ENCODE measurements at regions not wholly inside any gene's neighbourhood (a gene's known extent, or its start where the extent isn't known, plus 50 kb on each side); places are given as distances from the start of the nearest gene placed in this dataset.

- peaks cover 49% of the 10 kb centered on the region for H3K4me1 Mint-ChIP-seq
- H3K9me3 Mint-ChIP-seq: no peaks in the 10 kb centered on the region; the same call in none of the 3 replicates
- peak overlapping the region; percentile 62 for H3K4me2 ChIP-seq
- no peak overlapping the region for H2AFZ ChIP-seq
- TF ChIP-seq ZNF331 (CRISPR knock-in tag; IDR thresholded peaks at IDR 0.05; ENCODE audit: low read depth) (no peak), CREB1 (CRISPR knock-in tag; IDR thresholded peaks at IDR 0.05; ENCODE audit: low read depth) (no peak)
- no peaks in the 10 kb centered on the region for H3K36me3 Mint-ChIP-seq (ENCODE audit: low read depth)
- H3K27me3 Mint-ChIP-seq (ENCODE audit: insufficient read depth, low read depth, poor library complexity): peaks cover 42% of the 10 kb centered on the region
- no peaks in the 10 kb centered on the region for H3F3A ChIP-seq (replicated peaks; ENCODE audit: low read depth)
- H3K36me3 ChIP-seq (ENCODE audit: insufficient read depth): no peaks in the 10 kb centered on the region
- H3K27me3 ChIP-seq (ENCODE audit: insufficient read depth): peaks cover 19% of the 10 kb centered on the region
- peak overlapping the region; percentile 15; the same call in 1 of the 3 replicates for H3K4me3 Mint-ChIP-seq
- ATAC-seq (no peak; the same call in 1 of the 3 replicates), DNase-seq (ENCODE audit: low spot score) (no peak)
- H3K79me2 ChIP-seq (replicated peaks; ENCODE audit: insufficient read depth): no peaks in the 10 kb centered on the region
- no peaks in the 10 kb centered on the region for H3K9me2 ChIP-seq (ENCODE audit: insufficient read depth)
- no peaks in the 10 kb centered on the region for H4K20me1 ChIP-seq (replicated peaks; ENCODE audit: insufficient read depth)
- H3K27ac ChIP-seq (ENCODE audit: low read depth): no peak overlapping the region
- H3K27ac Mint-ChIP-seq: no peak overlapping the region
- H3K4me1 ChIP-seq (ENCODE audit: insufficient read depth): peaks cover 34% of the 10 kb centered on the region
- no peak overlapping the region for H3K4me3 ChIP-seq
Observed at GRCh38 chr17:36813957-36814563, 123.2 kb upstream of the LHX1 start.

- Mint-ChIP-seq H3K4me1 (peaks cover 44% of the 10 kb centered on the region), H3K4me3 (no peak overlapping the region), H3K27ac (no peak overlapping the region), H3K36me3 (ENCODE audit: low read depth) (no peaks in the 10 kb centered on the region), H3K9me3 (no peaks in the 10 kb centered on the region; the same call in none of the 3 replicates), H3K27me3 (ENCODE audit: insufficient read depth, low read depth, poor library complexity) (peaks cover 35% of the 10 kb centered on the region)
- no peaks in the 10 kb centered on the region for H4K20me1 ChIP-seq (replicated peaks; ENCODE audit: insufficient read depth)
- H3F3A ChIP-seq (replicated peaks; ENCODE audit: low read depth): no peaks in the 10 kb centered on the region
- H3K79me2 ChIP-seq (replicated peaks; ENCODE audit: insufficient read depth): no peaks in the 10 kb centered on the region
- peaks cover 27% of the 10 kb centered on the region for H3K4me1 ChIP-seq (ENCODE audit: insufficient read depth)
- H3K27me3 ChIP-seq (ENCODE audit: insufficient read depth): peaks cover 10% of the 10 kb centered on the region; the same call in 1 of the 2 replicates
- no peak overlapping the region for H3K4me3 ChIP-seq
- H3K9me2 ChIP-seq (ENCODE audit: insufficient read depth): no peaks in the 10 kb centered on the region
- H3K36me3 ChIP-seq (ENCODE audit: insufficient read depth): no peaks in the 10 kb centered on the region
- DNase-seq (ENCODE audit: low spot score) (no peak), ATAC-seq (no peak)
- H3K4me2 ChIP-seq: no peak overlapping the region
- H3K27ac ChIP-seq (ENCODE audit: low read depth): no peak overlapping the region
- H2AFZ ChIP-seq: no peak overlapping the region
- TF ChIP-seq EZH2 (IDR thresholded peaks at IDR 0.05; ENCODE audit: low read depth, unreplicated experiment): no peak
- no peak for TF ChIP-seq ZNF114 (CRISPR knock-in tag; IDR thresholded peaks at IDR 0.05)
- TF ChIP-seq ZNF462 (CRISPR knock-in tag; IDR thresholded peaks at IDR 0.05): no peak
- TF ChIP-seq ETS1 (IDR thresholded peaks at IDR 0.05): no peak
- TF ChIP-seq STAT1 (IDR thresholded peaks at IDR 0.05; ENCODE audit: unreplicated experiment): no peak
- no peak for TF ChIP-seq POLR2AphosphoS5 (IDR thresholded peaks at IDR 0.05; ENCODE audit: low read depth)
- TF ChIP-seq REST (IDR thresholded peaks at IDR 0.05; ENCODE audit: unreplicated experiment): no peak
- no peak for TF ChIP-seq ZNF331 (CRISPR knock-in tag; IDR thresholded peaks at IDR 0.05; ENCODE audit: low read depth)
- TF ChIP-seq CREB1 (CRISPR knock-in tag; IDR thresholded peaks at IDR 0.05; ENCODE audit: low read depth): no peak
- TF ChIP-seq JUNB (IDR thresholded peaks at IDR 0.05; ENCODE audit: unreplicated experiment): no peak
- TF ChIP-seq EZH2phosphoT487 (IDR thresholded peaks at IDR 0.05; ENCODE audit: unreplicated experiment): no peak
Observed at GRCh38 chr17:36814958-36815357, 122.3 kb upstream of the LHX1 start.

Data from GM23338 (cell line).